PC-3 (cell line): ENCODE measurements at regions not wholly inside any gene's neighbourhood (a gene's known extent, or its start where the extent isn't known, plus 50 kb on each side); places are given as distances from the start of the nearest gene placed in this dataset.

ENCODE experiments used
- CTCF ChIP-seq: fragments of 300-600 bp; sonication (generic); conservative IDR thresholded peaks from 2 replicates; pipeline ENCODE4 v1.5.1; 2017; ENCODE audit warnings: antibody characterized with exemption, low read depth, mild to moderate bottlenecking, low read length
- EZH2 ChIP-seq: fragments of 300-600 bp; sonication (generic); IDR thresholded peaks from one replicate; pipeline ENCODE4 v1.6.1; 2017; ENCODE audit warnings: antibody characterized with exemption, mild to moderate bottlenecking, low read length; ENCODE audit not compliant: unreplicated experiment
- EZH2phosphoT487 ChIP-seq: fragments of 300-600 bp; sonication (generic); IDR thresholded peaks from 2 replicates; pipeline ENCODE4 v1.6.1; 2018; ENCODE audit warnings: mild to moderate bottlenecking, antibody characterized with exemption, low read length, borderline replicate concordance

DNA sequence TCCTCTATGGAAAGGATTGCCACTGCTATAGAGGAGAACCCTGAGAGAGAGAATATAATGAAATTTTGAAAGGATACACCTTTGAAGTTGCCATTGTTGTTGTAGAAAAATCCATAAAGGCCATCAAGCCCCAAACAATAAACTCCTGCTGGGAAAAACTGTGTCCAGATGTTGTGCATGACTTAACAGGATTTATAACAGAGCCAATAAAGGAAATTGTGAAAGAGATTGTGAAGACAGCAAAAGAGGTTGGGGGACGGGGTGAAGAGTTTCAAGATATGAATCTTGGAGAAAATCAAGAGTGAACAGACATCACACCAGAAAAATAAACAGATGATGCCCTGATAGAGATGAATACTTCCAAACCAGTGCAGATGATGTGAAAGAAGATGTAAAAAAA, 396.4 kb downstream of the BCKDHB start:
- no peak for TF ChIP-seq EZH2
- no peak for TF ChIP-seq CTCF
- TF ChIP-seq EZH2phosphoT487 = no peak
